Choroid plexus epithelial cell (primary cell): ENCODE measurements at regions not wholly inside any gene's neighbourhood (a gene's known extent, or its start where the extent isn't known, plus 50 kb on each side); places are given as distances from the start of the nearest gene placed in this dataset.

Experiments
- DNase-seq: peaks from one replicate; pipeline ENCODE4 v3.0.0-alpha.2; 2010; ENCODE audit warnings: low read depth
- H3K4me3 ChIP-seq: 2 replicates; pipeline ENCODE4 v1.5.1; 2011; ENCODE audit warnings: low read depth, mild to moderate bottlenecking, control low read depth, low read length, moderate library complexity
- TF ChIP-seq, protein P1 (sequence below): conservative IDR thresholded peaks from 2 replicates; pipeline ENCODE4 v1.5.1; 2011; ENCODE audit warnings: low read depth, mild to moderate bottlenecking, control low read depth, inconsistent platforms, low read length, moderate library complexity

GRCh38 chr1:64387389-64388285 lies 82.3 kb upstream of the CACHD1 start:
- no peak for DNase-seq

GRCh38 chr1:64388336-64388735 lies 81.6 kb upstream of the CACHD1 start:
- TF ChIP-seq, protein P1, sequence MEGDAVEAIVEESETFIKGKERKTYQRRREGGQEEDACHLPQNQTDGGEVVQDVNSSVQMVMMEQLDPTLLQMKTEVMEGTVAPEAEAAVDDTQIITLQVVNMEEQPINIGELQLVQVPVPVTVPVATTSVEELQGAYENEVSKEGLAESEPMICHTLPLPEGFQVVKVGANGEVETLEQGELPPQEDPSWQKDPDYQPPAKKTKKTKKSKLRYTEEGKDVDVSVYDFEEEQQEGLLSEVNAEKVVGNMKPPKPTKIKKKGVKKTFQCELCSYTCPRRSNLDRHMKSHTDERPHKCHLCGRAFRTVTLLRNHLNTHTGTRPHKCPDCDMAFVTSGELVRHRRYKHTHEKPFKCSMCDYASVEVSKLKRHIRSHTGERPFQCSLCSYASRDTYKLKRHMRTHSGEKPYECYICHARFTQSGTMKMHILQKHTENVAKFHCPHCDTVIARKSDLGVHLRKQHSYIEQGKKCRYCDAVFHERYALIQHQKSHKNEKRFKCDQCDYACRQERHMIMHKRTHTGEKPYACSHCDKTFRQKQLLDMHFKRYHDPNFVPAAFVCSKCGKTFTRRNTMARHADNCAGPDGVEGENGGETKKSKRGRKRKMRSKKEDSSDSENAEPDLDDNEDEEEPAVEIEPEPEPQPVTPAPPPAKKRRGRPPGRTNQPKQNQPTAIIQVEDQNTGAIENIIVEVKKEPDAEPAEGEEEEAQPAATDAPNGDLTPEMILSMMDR: no peak
- H3K4me3 ChIP-seq: no peak overlapping the region
- no peak for DNase-seq

More at GRCh38 chr1:64387389-64388285, 82.3 kb upstream of the CACHD1 start:
- TF ChIP-seq, protein P1: no peak
- H3K4me3 ChIP-seq: no peak overlapping the region

DNA sequence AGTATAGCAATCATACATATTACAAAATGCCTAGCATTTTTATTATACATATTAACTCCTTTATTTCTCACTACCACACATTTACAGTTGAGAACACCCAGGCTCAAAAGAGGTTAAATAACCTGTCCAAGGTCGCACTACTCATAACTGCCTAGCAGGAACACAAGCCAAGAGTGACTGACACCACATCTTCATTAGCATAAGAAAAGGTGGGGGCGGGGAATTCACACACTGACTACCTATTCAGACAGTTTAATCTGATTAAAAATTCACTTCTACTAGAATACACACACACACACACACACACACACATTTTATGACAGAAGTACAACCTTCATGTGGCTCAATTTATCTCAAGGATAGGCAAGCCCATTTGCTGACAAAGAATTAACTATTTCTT lies 77.8 kb upstream of the CACHD1 start:
- no peak overlapping the region for H3K4me3 ChIP-seq
- no peak for DNase-seq
- TF ChIP-seq, protein P1: no peak

- TF ChIP-seq, protein P1: no peak
- no peak overlapping the region for H3K4me3 ChIP-seq
- no peak for DNase-seq
Observed at GRCh38 chr1:64393790-64394189, 76.1 kb upstream of the CACHD1 start.

DNA sequence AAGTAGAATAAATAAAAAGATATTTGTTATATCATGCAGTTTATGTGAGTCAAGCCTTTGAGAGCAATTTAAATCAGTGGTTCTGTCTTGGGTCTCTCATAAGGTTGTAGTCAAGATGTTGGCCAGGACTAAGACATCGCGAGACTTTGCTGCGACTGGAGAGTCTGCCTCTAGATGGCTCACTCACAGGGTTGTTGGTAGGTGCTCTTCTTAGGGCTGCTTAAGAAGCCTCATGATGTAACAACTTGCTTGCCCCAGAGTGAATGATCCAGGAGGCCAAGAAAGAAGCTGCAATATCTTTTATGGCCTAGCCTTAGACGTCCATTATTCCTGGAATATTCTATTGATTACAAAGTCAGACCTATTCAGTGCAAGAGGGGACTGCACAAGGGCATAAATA lies 73.1 kb upstream of the CACHD1 start:
- TF ChIP-seq, protein P1: peak; percentile 7
- H3K4me3 ChIP-seq: no peak overlapping the region
- DNase-seq: peak; percentile 17

DNA sequence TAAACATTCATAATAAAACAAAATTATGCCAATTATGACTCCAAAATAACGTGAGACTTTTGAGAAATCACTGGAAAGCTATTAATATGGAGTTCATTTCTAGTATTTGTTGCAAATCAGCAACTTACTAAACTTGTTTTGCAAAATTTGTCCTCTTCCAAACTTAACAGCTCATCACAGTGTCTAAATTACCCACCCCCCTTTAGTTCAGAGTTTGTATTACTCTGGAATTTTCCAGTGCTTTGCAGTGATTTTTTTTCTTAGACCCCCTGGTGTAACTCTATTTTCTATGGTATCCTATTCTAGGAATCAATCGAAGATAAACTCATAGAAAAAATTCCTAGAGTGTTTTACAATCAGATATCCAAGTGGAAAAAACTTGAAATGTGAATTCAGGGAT lies 72.4 kb upstream of the CACHD1 start:
- no peak overlapping the region for H3K4me3 ChIP-seq
- no peak for DNase-seq
- TF ChIP-seq, protein P1: no peak

GRCh38 chr1:64398936-64399335 lies 71.0 kb upstream of the CACHD1 start:
- no peak for DNase-seq
- H3K4me3 ChIP-seq: no peak overlapping the region
- TF ChIP-seq, protein P1: no peak
